ENCODE measurements at regions not wholly inside any gene's neighbourhood (a gene's known extent, or its start where the extent isn't known, plus 50 kb on each side); places are given as distances from the start of the nearest gene placed in this dataset.

- TF ChIP-seq KDM1A (IDR thresholded peaks at IDR 0.05; ENCODE audit: borderline replicate concordance, low read length) (no peak), HDAC2 (IDR thresholded peaks at IDR 0.05; ENCODE audit: borderline replicate concordance in 1 of 2, low read depth in 2 of 2, low read length in 2 of 2) (no peak), ZNF274 (IDR thresholded peaks at IDR 0.05; ENCODE audit: borderline replicate concordance, extremely low read depth, low read length) (no peak), EZH2 (IDR thresholded peaks at IDR 0.05; ENCODE audit: low read depth, low read length, severe bottlenecking) (no peak), ASH2L (IDR thresholded peaks at IDR 0.05; ENCODE audit: low read length) (no peak), RAD21 (IDR thresholded peaks at IDR 0.05 in 1 of 2, conservative IDR thresholded peaks at IDR 0.05 in 1 of 2; ENCODE audit: low read depth in 2 of 2, low read length in 2 of 2) (no peak), CTCF (IDR thresholded peaks at IDR 0.05; ENCODE audit: control extremely low read depth in 1 of 3, insufficient read depth in 1 of 3, low read depth in 1 of 3, low read length in 3 of 3) (no peak), CBX8 (IDR thresholded peaks at IDR 0.05; ENCODE audit: borderline replicate concordance, low read depth, low read length) (no peak), JUND (IDR thresholded peaks at IDR 0.05; ENCODE audit: low read length) (no peak), POLR2AphosphoS5 (IDR thresholded peaks at IDR 0.05; ENCODE audit: low read depth, low read length) (no peak), JUN (IDR thresholded peaks at IDR 0.05; ENCODE audit: low read depth, low read length) (no peak), ATF3 (IDR thresholded peaks at IDR 0.05; ENCODE audit: insufficient read depth, low read depth, low read length) (no peak)
Observed at GRCh38 chr4:167838686-167839085, 253.7 kb upstream of the ANXA10 start.
